Esophagus squamous epithelium (tissue), 4 donors: ENCODE measurements at regions not wholly inside any gene's neighbourhood (a gene's known extent, or its start where the extent isn't known, plus 50 kb on each side); places are given as distances from the start of the nearest gene placed in this dataset.

Experiments
- CTCF ChIP-seq, 6 experiments: fragments of 450-650 bp in 4 of 6; fragments of 200-600 bp in 2 of 6; sonication (generic) in 2 of 6; IDR thresholded peaks; one replicate each; pipeline ENCODE4 v1.5.1; 2016 to 2019; ENCODE audit warnings: antibody characterized with exemption in 6 of 6, mild to moderate bottlenecking in 4 of 6, moderate library complexity in 4 of 6
- POLR2A ChIP-seq, 4 donors: fragments of 450-650 bp; IDR thresholded peaks; one replicate each; pipeline ENCODE4 v1.6.1; 2017; ENCODE audit warnings: antibody characterized with exemption in 4 of 4, mild to moderate bottlenecking in 4 of 4, moderate library complexity in 3 of 4

- TF ChIP-seq CTCF (IDR thresholded peaks at IDR 0.05): no peak
- TF ChIP-seq POLR2A (IDR thresholded peaks at IDR 0.05): no peak
Measured at GRCh38 chr12:86670986-86671385, 414.8 kb upstream of the MGAT4C start.
